Jurkat, Clone E6-1 (cell line): ENCODE measurements at regions not wholly inside any gene's neighbourhood (a gene's known extent, or its start where the extent isn't known, plus 50 kb on each side); places are given as distances from the start of the nearest gene placed in this dataset.

ENCODE experiments used
- DNase-seq: peaks from one replicate; pipeline ENCODE4 v3.0.0-alpha.2; 2011; ENCODE audit warnings: low read depth, low spot score
- H3K4me3 ChIP-seq: 2 replicates; pipeline ENCODE4 v1.5.1; 2011; ENCODE audit warnings: mild to moderate bottlenecking, low read length, control low read depth, moderate library complexity

DNA sequence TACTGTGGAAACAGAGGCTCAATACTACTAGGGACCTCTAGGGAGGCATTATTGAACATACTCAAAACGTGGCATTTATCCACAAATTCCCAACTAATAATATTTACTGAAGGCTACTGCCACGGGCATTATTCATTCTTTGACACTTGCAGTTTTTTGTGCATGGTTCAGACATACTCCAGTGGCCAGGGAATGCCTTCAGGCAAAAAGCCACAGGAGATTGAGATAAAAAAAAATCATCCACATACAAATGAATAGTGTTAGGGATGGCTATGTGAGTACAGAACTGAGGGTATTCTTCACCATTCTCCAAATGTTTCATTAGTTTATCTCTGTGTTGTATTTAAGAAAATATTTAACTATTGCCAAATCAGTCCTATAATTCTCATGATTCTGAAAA is 974.9 kb upstream of the PIK3C3 start:
- H3K4me3 ChIP-seq, result no peak overlapping the region
- DNase-seq, result no peak

DNA sequence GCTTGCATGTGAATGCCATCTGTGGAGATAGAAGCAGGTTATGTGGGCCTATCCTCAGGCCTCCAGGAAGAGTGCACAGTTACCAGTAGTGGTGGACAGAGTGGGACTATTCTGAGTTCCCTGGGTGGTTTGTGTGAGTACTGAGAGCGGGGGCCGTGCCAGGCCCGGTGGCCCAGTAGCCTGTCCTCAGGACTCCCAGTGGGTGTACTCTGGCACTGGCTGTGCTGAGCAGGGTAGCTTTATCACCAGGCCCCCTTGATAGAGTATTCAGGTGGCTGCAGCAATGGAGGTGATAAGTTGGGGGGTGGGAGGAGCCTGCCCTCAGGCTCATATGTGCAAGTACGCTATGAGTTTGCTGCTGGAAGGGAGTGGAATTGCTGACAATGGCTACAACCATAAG is 979.0 kb upstream of the PIK3C3 start:
- H3K4me3 ChIP-seq, result no peak overlapping the region
- no peak for DNase-seq

GRCh38 chr18:40974448-40974847 is 980.6 kb upstream of the PIK3C3 start:
- DNase-seq, result no peak
- no peak overlapping the region for H3K4me3 ChIP-seq

DNA sequence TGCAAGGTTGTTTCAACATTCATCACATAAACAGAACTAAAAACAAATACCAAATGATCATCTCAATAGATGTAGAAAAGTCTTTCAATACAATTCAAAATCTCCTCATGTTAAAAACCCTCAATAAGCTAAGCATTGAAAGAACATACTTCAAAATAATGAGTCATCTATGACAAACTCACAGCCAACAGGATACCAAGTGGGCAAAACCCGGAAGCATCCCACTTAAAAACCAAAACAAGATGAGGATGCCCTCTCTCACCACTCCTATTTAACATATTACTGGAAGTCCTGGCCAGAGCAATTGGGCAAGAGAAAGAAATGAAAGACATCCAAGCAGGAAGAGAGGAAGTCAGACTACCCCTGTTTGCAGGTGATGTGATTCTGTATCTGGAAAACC is 992.2 kb upstream of the PIK3C3 start:
- no peak overlapping the region for H3K4me3 ChIP-seq
- DNase-seq, result no peak

GRCh38 chr18:40957533-40958070 is 997.4 kb upstream of the PIK3C3 start:
- H3K4me3 ChIP-seq, result no peak overlapping the region
- no peak for DNase-seq

GRCh38 chr18:40956213-40956612 is 998.8 kb upstream of the PIK3C3 start:
- DNase-seq, result no peak
- no peak overlapping the region for H3K4me3 ChIP-seq

DNA sequence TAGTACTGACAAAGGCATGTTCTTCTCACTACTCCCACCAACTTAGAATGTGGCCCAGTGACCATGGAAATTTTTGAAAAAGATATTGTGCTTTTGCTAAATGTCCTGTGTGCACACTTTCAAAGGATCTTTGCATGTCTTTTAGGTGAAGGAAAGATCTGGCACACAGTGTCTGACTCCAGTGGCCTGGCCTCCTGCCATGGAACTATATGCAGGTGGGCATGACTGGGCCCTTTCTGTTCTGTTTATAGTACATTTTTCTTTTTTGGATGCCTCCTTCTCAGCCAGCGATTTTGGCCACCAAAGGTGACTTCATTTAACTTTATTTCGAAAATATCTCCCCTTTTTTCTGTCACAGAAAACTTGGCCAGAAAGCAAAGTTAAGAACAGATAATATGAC is 999.7 kb upstream of the PIK3C3 start:
- no peak for DNase-seq
- H3K4me3 ChIP-seq, result no peak overlapping the region

- DNase-seq, result no peak
- H3K4me3 ChIP-seq, result no peak overlapping the region
Measured at GRCh38 chr18:40949114-40949950, 1005.7 kb upstream of the PIK3C3 start.

DNA sequence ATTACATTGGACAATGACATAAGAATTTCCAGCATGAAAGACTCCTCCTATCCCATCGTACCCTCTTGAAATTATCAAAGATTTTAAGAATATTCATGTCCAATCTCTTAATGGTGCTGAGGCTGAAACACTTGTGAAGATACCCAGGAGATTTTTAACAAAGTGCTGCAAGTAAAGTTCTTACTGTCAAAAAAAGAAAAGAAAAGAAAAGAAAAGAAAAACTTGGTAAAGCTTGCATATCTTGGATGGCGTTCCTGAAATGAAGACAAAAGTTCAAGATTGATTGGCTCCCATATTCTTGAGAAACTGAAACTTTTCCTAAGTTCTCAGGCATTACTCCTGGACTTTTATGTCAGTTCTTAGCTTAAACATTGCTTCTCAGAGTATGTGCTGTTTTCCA is 1010.5 kb upstream of the PIK3C3 start:
- DNase-seq, result no peak
- H3K4me3 ChIP-seq, result no peak overlapping the region

DNA sequence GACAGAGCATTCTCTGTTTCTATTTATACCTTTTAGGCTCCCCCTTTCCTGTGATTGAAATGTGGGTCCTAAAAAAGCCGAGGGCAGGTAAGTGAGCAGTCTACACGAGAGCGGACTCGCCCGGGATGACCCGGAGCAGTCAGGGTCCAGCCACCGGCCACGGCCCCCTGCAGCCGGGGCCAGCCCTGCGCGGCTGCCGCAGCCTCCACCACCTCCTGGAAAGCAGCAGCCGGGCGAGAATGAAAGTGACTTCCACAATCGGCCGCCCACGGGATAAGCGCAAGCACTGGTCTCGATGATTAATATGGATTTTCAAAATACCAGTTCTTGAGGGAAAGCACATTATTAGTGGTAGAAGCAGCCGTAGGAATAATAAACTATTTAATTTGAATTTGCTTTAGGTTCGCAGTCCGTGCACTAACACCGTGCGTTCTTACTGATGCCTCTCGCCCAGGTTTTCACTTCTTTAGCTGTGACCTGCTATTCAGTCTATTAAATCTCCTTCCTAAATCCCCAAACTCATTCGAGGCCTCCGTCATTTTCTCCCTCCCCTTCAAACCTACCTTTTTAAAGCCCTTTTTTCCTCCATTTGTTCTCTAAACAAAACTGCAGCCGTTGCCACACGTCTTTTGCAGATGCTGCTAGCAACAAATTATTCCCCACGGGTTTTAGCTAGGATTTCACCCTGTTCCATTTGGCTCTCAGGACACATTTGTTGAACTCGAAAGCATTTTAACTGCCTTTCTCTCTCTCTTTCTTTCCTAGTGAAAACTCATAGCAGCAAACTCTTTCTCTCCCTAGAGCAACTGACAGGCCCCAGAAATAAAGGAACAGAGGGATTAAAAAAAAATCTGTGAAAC is 1015.1 kb upstream of the PIK3C3 start:
- no peak for DNase-seq
- no peak overlapping the region for H3K4me3 ChIP-seq

DNA sequence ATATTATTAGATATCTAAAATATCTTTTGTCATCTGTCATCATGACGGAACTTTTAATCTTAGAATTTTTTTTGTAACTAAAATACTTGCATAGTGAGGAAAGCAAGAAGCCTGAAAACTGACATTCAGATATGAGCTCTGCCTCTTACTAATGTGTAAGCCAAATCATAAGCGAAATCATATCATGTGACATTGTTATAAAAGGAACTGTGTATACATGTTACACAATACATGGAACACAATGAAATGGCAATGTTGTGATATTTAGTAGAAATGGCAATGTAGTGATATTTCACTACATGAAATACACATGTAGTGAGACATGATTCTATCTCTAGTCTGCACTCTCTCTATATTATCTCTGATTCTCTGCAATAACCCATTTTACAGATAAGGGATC is 1016.4 kb upstream of the PIK3C3 start:
- H3K4me3 ChIP-seq, result no peak overlapping the region
- no peak for DNase-seq

DNA sequence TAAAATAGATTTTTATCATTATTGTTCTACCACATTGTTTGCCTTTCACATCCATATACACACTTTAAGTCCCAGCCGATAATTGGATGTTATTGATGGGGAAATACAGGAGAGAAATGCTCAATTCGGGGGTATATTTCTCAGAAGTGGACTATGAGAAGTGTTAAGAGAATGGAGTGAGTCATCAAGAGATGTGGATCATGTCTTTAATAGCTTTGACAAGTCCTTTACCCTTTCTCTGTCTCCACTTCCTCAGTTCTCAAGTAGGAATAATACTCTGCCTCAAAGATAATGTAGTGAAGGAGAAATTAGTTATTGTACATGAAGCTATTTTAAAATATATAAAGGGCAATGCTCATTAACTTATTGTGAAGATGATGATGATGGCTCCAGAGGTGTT is 1017.6 kb upstream of the PIK3C3 start:
- DNase-seq, result no peak
- no peak overlapping the region for H3K4me3 ChIP-seq

DNA sequence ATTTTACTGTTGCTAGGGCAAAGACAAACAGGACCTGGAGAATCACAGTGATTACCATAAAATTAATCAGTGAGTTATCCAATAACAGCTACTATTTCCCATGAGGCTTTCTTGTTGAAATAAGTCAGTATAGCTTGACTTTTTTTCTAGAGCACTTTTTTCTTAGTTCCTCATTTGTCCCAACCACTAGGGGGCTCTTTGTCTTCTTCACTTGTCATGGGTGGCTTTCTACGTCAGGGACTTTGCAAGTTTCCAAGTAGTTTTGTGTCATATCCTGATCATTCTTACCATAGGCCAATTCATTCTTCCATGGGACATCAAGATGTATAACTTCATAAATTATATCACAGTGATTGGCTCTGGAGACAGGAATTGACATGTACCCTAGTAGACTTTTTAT is 1019.6 kb upstream of the PIK3C3 start:
- DNase-seq, result peak; percentile 46
- no peak overlapping the region for H3K4me3 ChIP-seq

DNA sequence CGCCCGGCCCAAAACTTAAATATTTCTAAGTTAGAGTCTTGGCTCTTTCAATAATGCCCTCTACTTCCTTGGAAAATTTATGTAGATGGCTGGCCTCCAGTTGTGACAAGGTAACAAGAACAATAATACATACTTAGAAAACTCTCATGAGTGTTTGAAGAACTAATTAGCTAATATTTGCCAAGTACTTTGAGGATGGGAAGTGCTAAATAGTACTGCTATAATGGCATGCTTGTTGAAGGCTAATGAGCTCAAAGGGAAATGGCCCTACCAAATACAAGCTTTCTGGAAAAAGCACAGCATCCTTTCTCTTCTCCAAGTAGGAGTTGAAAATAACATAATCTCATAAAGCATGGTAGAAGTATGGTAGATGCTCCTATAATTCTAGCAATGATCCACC is 1022.2 kb upstream of the PIK3C3 start:
- no peak for DNase-seq
- no peak overlapping the region for H3K4me3 ChIP-seq

DNA sequence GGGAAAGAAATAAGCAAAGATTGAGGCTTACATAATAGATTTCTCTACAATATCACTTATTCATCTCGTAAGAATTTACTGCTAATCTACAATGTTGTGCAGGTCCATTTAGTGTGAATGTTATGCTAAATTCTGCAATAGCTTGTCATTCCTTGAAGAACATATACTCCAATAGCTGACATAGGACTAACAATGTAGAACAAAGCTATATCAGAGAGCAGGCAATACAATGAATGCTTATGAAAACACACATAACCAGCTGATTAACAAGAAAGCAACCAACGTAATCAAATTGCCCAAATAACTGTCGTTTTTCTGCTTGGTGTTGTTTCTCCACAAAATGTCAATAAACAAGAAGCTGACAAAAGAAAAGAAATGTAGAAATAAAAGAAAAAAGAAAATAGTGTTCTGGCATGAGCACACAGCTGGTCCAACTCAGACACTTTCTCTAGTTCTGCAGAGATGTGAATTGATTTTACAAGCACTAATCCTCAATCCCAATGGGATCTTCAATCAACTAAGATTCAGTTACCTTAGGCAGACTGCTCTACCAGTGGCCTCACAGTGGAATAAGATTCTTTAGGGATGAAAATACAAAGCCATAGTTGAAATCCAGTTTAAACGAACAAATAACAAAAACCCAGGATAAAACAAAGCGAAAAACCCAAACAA is 1024.7 kb upstream of the PIK3C3 start:
- no peak for DNase-seq
- no peak overlapping the region for H3K4me3 ChIP-seq

DNA sequence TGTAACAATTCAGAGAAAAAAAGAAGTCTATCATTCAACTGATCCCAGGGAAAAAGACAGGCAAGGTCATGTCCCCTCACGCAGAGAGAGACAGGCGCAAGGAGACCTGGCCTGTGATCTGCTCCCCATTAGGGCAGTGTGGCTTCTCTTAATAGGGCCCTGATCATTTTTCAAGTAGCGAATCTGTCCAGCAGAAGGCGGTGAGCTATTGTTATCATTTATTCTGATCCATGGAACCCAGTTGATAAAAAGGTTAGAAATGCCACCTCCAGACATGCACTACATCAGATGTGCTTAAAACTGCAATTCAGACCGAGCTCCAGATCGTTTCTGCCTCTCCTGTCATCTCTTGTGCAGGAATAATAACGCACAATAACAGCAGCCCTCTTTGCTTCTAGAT is 1025.6 kb upstream of the PIK3C3 start:
- no peak for DNase-seq
- H3K4me3 ChIP-seq, result no peak overlapping the region

GRCh38 chr18:40926679-40927078 is 1028.4 kb upstream of the PIK3C3 start:
- H3K4me3 ChIP-seq, result no peak overlapping the region
- no peak for DNase-seq

DNA sequence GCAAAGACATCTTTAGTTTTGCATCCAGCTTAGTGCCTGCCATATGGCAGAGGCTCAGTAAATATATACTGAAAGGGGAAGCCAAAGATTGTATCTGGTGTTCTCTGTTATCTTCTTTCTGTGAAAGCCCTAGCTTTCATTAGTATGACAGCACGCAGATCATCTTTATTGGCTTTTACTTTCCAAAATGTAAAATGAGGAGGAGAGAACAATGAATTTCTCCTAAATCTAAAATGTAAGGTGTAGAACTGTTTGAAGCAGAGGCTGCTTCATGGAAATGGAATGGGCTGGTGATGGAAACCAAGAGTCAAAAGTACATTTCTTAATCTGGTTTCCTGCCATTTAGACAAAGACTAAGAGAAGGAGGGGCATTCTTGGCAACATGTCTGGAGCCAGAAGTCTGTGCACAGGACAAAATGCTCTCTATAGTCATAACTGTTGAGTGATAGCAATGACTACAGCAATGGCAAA is 1029.9 kb upstream of the PIK3C3 start:
- no peak overlapping the region for H3K4me3 ChIP-seq
- no peak for DNase-seq

DNA sequence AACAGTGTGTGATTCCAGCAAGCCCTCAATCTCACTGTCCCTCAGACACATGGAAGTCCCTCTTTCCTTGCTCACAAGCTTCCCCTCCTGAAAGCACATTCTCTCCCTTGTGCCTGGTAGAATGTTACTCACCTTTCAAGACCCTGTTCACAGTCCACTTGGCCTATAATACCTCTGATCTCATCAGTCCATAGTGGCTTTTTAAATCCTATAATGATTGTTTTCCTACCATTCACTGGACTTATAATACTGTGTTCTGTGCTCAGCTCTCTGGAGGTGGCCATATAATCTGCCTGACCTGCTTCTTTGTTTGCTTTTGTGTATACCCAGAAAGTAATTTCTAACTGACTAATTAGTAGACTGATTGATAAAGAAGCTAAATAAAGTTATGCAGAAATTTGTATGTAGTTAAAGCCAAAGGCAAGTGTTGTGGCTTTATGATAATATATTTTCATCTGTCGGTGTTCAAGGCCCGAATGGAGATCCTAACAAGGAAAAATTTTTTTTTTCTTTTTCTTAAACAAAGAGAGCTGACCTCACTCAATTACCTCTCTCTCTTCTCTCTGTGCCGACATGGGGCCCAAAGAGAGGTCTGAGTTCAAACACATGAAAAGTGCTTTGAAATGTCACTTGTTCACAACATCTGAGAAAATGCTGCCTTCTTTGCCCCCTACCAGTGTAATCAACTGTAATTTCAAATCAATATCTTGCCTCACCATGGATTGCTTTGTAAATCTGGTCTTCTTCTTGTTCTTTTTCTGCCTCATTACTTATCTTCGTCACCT is 1033.0 kb upstream of the PIK3C3 start:
- DNase-seq, result no peak

More for the DNA sequence above, 1033.0 kb upstream of the PIK3C3 start:
- H3K4me3 ChIP-seq, result no peak overlapping the region
